ENCODE measurements at regions not wholly inside any gene's neighbourhood (a gene's known extent, or its start where the extent isn't known, plus 50 kb on each side); places are given as distances from the start of the nearest gene placed in this dataset.

GRCh38 chr14:44829021-44829420 lies 132.7 kb downstream of the KLHL28 start:
- Histone ChIP-seq H3K27me3 (no peaks in the 10 kb centered on the region), H3K9me3 (no peaks in the 10 kb centered on the region), H3K27ac (no peak overlapping the region), H3K36me3 (no peaks in the 10 kb centered on the region), H3K4me1 (ENCODE audit: insufficient read depth) (no peaks in the 10 kb centered on the region), H3K4me3 (no peak overlapping the region)
- no peak for DNase-seq
- 88 to 93% (median 89%) methylated on average over 1 of the region's 1 CpG for WGBS, 3 donors
- intact Hi-C loops (cut with DNase I) = no loop called here
- TF ChIP-seq POLR2A (IDR thresholded peaks at IDR 0.05) (no peak), CTCF (IDR thresholded peaks at IDR 0.05) (no peak), EP300 (IDR thresholded peaks at IDR 0.05) (no peak)

GRCh38 chr14:44828023-44828422 lies 133.7 kb downstream of the KLHL28 start:
- H3K36me3 ChIP-seq = no peaks in the 10 kb centered on the region
- H3K9me3 ChIP-seq = no peaks in the 10 kb centered on the region
- no peak overlapping the region for H3K4me3 ChIP-seq
- TF ChIP-seq EP300 (IDR thresholded peaks at IDR 0.05) (no peak), POLR2A (IDR thresholded peaks at IDR 0.05) (no peak), CTCF (IDR thresholded peaks at IDR 0.05) (no peak)
- WGBS, 3 donors = 89 to 97% (median 93%) methylated on average over 1 of the region's 1 CpG
- H3K27me3 ChIP-seq = no peaks in the 10 kb centered on the region
- no peak for DNase-seq
- intact Hi-C loops (cut with DNase I) = no loop called here
- no peak overlapping the region for H3K27ac ChIP-seq
- H3K4me1 ChIP-seq (ENCODE audit: insufficient read depth) = no peaks in the 10 kb centered on the region

- Histone ChIP-seq H3K9me3 (no peaks in the 10 kb centered on the region), H3K27ac (no peak overlapping the region), H3K4me1 (ENCODE audit: insufficient read depth) (no peaks in the 10 kb centered on the region), H3K36me3 (no peaks in the 10 kb centered on the region), H3K4me3 (no peak overlapping the region), H3K27me3 (no peaks in the 10 kb centered on the region)
- intact Hi-C loops (cut with DNase I) = no loop called here
- TF ChIP-seq CTCF (IDR thresholded peaks at IDR 0.05) = no peak
- TF ChIP-seq POLR2A (IDR thresholded peaks at IDR 0.05) = no peak
- no peak for TF ChIP-seq EP300 (IDR thresholded peaks at IDR 0.05)
- 62 to 67% (median 64%) methylated on average over 5 of the region's 5 CpGs for WGBS, 3 donors
- no peak for DNase-seq
Measured at GRCh38 chr14:44820230-44820964, 141.3 kb downstream of the KLHL28 start.

- H3K9me3 ChIP-seq = no peaks in the 10 kb centered on the region
- no peaks in the 10 kb centered on the region for H3K4me1 ChIP-seq (ENCODE audit: insufficient read depth)
- WGBS, 3 donors = 87 to 91% (median 89%) methylated on average over 2 of the region's 2 CpGs
- no peaks in the 10 kb centered on the region for H3K36me3 ChIP-seq
- H3K27ac ChIP-seq = no peak overlapping the region
- no peak for TF ChIP-seq CTCF (IDR thresholded peaks at IDR 0.05)
- TF ChIP-seq POLR2A (IDR thresholded peaks at IDR 0.05) = no peak
- no peak for TF ChIP-seq EP300 (IDR thresholded peaks at IDR 0.05)
- no peak overlapping the region for H3K4me3 ChIP-seq
- intact Hi-C loops (cut with DNase I) = no loop called here
- no peak for DNase-seq
- no peaks in the 10 kb centered on the region for H3K27me3 ChIP-seq
Measured at GRCh38 chr14:44814196-44814595, 147.6 kb downstream of the KLHL28 start.

Measured in ovary (tissue), 7 donors.